Suppressor macrophage treated with lipopolysaccharide for 1 hour (primary cell): ENCODE measurements at regions not wholly inside any gene's neighbourhood (a gene's known extent, or its start where the extent isn't known, plus 50 kb on each side); places are given as distances from the start of the nearest gene placed in this dataset.
"Not testable (repeated sequence)": the region's sequence is repeated elsewhere in the genome, so short reads cannot be mapped to it uniquely, and the experiment has no call there.

Source experiments
- DNase-seq, 3 donors: peaks; one replicate each; pipeline ENCODE4 v3.0.0-alpha.2; 2020 to 2022

GRCh38 chr1:206256935-206257334, 53.6 kb downstream of the SRGAP2 start:
- not testable (repeated sequence) for DNase-seq

- DNase-seq, result not testable (repeated sequence)
These were observed 58.1 kb downstream of the SRGAP2 start for GRCh38 chr1:206261473-206261872.

GRCh38 chr1:206262424-206262823, 59.1 kb downstream of the SRGAP2 start:
- not testable (repeated sequence) for DNase-seq

- not testable (repeated sequence) for DNase-seq
These were observed 61.6 kb downstream of the SRGAP2 start for GRCh38 chr1:206264916-206265315.

GRCh38 chr1:206271153-206271552, 67.8 kb downstream of the SRGAP2 start:
- DNase-seq, result not testable (repeated sequence)

- not testable (repeated sequence) for DNase-seq
These were observed 69.8 kb downstream of the SRGAP2 start for GRCh38 chr1:206273104-206273503.

GRCh38 chr1:206276143-206276542, 72.8 kb downstream of the SRGAP2 start:
- DNase-seq, result not testable (repeated sequence)

GRCh38 chr1:206278683-206279082, 75.3 kb downstream of the SRGAP2 start:
- peak; percentile 28 to 35 (median 31) for DNase-seq

- DNase-seq, result not testable (repeated sequence)
These were observed 77.3 kb downstream of the SRGAP2 start for GRCh38 chr1:206280683-206281082.

- DNase-seq, result not testable (repeated sequence)
These were observed 78.7 kb downstream of the SRGAP2 start for GRCh38 chr1:206281912-206282654.

GRCh38 chr1:206285024-206285960, 82.0 kb downstream of the SRGAP2 start:
- DNase-seq, result peak in 1 of 3 donors; percentile 17

GRCh38 chr1:206287759-206288158, 84.4 kb downstream of the SRGAP2 start:
- DNase-seq, result not testable (repeated sequence)

GRCh38 chr1:206288453-206288852, 85.1 kb downstream of the SRGAP2 start:
- not testable (repeated sequence) for DNase-seq

GRCh38 chr1:206297145-206298031, 94.0 kb downstream of the SRGAP2 start:
- not testable (repeated sequence) for DNase-seq

GRCh38 chr1:206298032-206298392, 94.7 kb downstream of the SRGAP2 start:
- DNase-seq, result not testable (repeated sequence)

GRCh38 chr1:206299181-206299791, 95.9 kb downstream of the SRGAP2 start:
- DNase-seq, result not testable (repeated sequence)

- not testable (repeated sequence) for DNase-seq
These were observed 96.6 kb downstream of the SRGAP2 start for GRCh38 chr1:206299942-206300341.

GRCh38 chr1:206302056-206302455, 98.7 kb downstream of the SRGAP2 start:
- not testable (repeated sequence) for DNase-seq

- not testable (repeated sequence) for DNase-seq
These were observed 104.1 kb downstream of the SRGAP2 start for GRCh38 chr1:206307442-206307841.

GRCh38 chr1:206310948-206311347, 107.6 kb downstream of the SRGAP2 start:
- DNase-seq, result not testable (repeated sequence)

- not testable (repeated sequence) for DNase-seq
These were observed 108.4 kb downstream of the SRGAP2 start for GRCh38 chr1:206311611-206312273.
